Panc1 (cell line): ENCODE measurements at regions not wholly inside any gene's neighbourhood (a gene's known extent, or its start where the extent isn't known, plus 50 kb on each side); places are given as distances from the start of the nearest gene placed in this dataset.

Experiments
- ATAC-seq: fragments of 200-7000 bp; cut with Tn5 transposase; 2 replicates; pipeline ENCODE4 v1.9.1; 2020; ENCODE audit warnings: mild to moderate bottlenecking, moderate library complexity
- BruUV-seq: library from RNA; stranded (reverse); fragments of 400-500 nt; replicated peaks from 2 replicates; lab custom pipeline; 2021; lab: Mats Ljungman, UMichigan
- CTCF ChIA-PET: fragments of 300-600 bp; sonication (Branson Sonifier 250); formaldehyde crosslinking; loops from one replicate; lab custom pipeline; 2022; ENCODE audit warnings: antibody characterized with exemption; lab: Charles Lee
- POLR2A ChIA-PET: fragments of 300-600 bp; sonication (Branson Sonifier 250); formaldehyde crosslinking; loops from one replicate; lab custom pipeline; 2022; ENCODE audit warnings: antibody characterized with exemption; lab: Charles Lee
- DNase-seq: peaks from one replicate; pipeline ENCODE4 v3.0.0-alpha.2; 2010; ENCODE audit warnings: low read depth, low spot score
- H3K27ac ChIP-seq: 2 replicates; pipeline ENCODE4 v1.5.1; 2011; ENCODE audit warnings: mild to moderate bottlenecking, low read length, inconsistent platforms
- H3K27me3 ChIP-seq: fragments of 200-500 bp; sonication (Bioruptor generic); 2 replicates; pipeline ENCODE4 v1.6.0; 2014; ENCODE audit warnings: low read length, inconsistent platforms; ENCODE audit not compliant: control insufficient read depth, insufficient read depth
- H3K36me3 ChIP-seq: fragments of 200-500 bp; sonication (Bioruptor generic); 2 replicates; pipeline ENCODE4 v1.5.1; 2014; ENCODE audit warnings: inconsistent platforms, mild to moderate bottlenecking, low read length, moderate library complexity; ENCODE audit not compliant: control insufficient read depth, insufficient read depth
- H3K4me1 ChIP-seq: 2 replicates; pipeline ENCODE4 v1.5.1; 2011; ENCODE audit warnings: inconsistent platforms, mild to moderate bottlenecking, low read length, moderate library complexity; ENCODE audit not compliant: control insufficient read depth, insufficient read depth
- H3K4me3 ChIP-seq, 2 experiments: 2 replicates each; pipeline ENCODE4 v1.5.1; 2011 to 2012; ENCODE audit warnings: low read depth in 2 of 2, low read length in 2 of 2, mild to moderate bottlenecking in 2 of 2, inconsistent platforms in 1 of 2, moderate library complexity in 1 of 2
- H3K9me3 ChIP-seq: fragments of 200-500 bp; sonication (Bioruptor generic); 2 replicates; pipeline ENCODE4 v1.5.1; 2014; ENCODE audit warnings: low read depth, mild to moderate bottlenecking, inconsistent platforms, low read length, moderate library complexity; ENCODE audit not compliant: control insufficient read depth, insufficient read depth
- POLR2AphosphoS5 ChIP-seq: IDR thresholded peaks from 2 replicates; pipeline ENCODE4 v1.6.1; 2012; ENCODE audit warnings: mild to moderate bottlenecking, low read depth, low read length, moderate library complexity
- SIN3A ChIP-seq: IDR thresholded peaks from 2 replicates; pipeline ENCODE4 v1.6.1; 2012; ENCODE audit warnings: low read depth, mild to moderate bottlenecking, low read length, moderate library complexity, borderline replicate concordance; ENCODE audit not compliant: insufficient read depth
- TCF7L2 ChIP-seq: IDR thresholded peaks from 2 replicates; pipeline ENCODE4 v1.6.1; 2011; ENCODE audit warnings: mild to moderate bottlenecking, low read depth, low read length, inconsistent platforms
- in situ Hi-C: cut with HindIII; loops from 2 replicates; pipeline ENCODE4 v1.10.0; 2016; ENCODE audit warnings: low sequenced_read_pairs, low pct_unique_long_range_greater_than_20kb
- intact Hi-C: fragments of 100-400 bp; cut with micrococcal nuclease; formaldehyde crosslinking; loops from one replicate; pipeline ENCODE4 v1.10.0; 2022; ENCODE audit not compliant: unreplicated experiment
- TF ChIP-seq, protein P1 (sequence below): fragments of 450-650 bp; IDR thresholded peaks from 2 replicates; pipeline ENCODE4 v1.5.1; 2017; ENCODE audit warnings: mild to moderate bottlenecking
- TF ChIP-seq, protein P2 (sequence below), 2 experiments: IDR thresholded peaks; 2 replicates each; pipeline ENCODE4 v1.6.1; 2011 to 2012; ENCODE audit warnings: low read depth in 2 of 2, control low read depth in 1 of 2, low read length in 1 of 2, mild to moderate bottlenecking in 1 of 2, moderate library complexity in 1 of 2; ENCODE audit not compliant: insufficient read depth in 1 of 2

DNA sequence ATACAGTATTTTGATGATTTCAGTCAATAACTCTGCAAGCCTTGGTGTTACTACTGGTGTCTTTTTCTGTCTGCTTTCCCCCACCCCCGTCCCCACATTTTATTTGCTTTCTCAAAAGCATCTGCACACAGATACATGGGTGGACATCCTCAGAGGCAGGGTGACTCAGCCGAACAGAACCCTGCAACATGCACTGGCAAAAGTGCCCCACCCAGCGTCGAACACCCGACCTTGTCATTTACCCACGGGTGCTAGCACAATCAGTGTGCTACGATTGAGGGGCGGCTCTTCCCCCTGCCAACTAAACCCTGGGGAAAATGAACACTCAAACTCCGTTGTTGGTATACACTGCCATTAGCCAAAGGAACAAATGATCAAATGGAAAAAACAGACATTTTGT lies 115.9 kb upstream of the NAA20 start:
- no TSS peak for BruUV-seq
- Histone ChIP-seq H3K36me3 (no peaks in the 10 kb centered on the region), H3K27me3 (no peaks in the 10 kb centered on the region), H3K9me3 (peaks cover 17% of the 10 kb centered on the region; the same call in 1 of the 2 replicates), H3K4me1 (peaks cover 5% of the 10 kb centered on the region; the same call in 1 of the 2 replicates), H3K27ac (no peak overlapping the region), H3K4me3 (no peak overlapping the region)
- intact Hi-C loops (no loop called here), in situ Hi-C loops (no loop called here)
- no peak for ATAC-seq
- ChIA-PET CTCF (no interaction called here), POLR2A (interaction anchor here (1.2 kb wide), 1 partner anchor 13 kb away, joined by 10 read pairs; no protein-coding TSS in a partner anchor)
- no peak for DNase-seq
- TF ChIP-seq, protein P1, sequence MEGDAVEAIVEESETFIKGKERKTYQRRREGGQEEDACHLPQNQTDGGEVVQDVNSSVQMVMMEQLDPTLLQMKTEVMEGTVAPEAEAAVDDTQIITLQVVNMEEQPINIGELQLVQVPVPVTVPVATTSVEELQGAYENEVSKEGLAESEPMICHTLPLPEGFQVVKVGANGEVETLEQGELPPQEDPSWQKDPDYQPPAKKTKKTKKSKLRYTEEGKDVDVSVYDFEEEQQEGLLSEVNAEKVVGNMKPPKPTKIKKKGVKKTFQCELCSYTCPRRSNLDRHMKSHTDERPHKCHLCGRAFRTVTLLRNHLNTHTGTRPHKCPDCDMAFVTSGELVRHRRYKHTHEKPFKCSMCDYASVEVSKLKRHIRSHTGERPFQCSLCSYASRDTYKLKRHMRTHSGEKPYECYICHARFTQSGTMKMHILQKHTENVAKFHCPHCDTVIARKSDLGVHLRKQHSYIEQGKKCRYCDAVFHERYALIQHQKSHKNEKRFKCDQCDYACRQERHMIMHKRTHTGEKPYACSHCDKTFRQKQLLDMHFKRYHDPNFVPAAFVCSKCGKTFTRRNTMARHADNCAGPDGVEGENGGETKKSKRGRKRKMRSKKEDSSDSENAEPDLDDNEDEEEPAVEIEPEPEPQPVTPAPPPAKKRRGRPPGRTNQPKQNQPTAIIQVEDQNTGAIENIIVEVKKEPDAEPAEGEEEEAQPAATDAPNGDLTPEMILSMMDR, result no peak
- no peak for TF ChIP-seq TCF7L2
- no peak for TF ChIP-seq POLR2AphosphoS5
- TF ChIP-seq, protein P2, sequence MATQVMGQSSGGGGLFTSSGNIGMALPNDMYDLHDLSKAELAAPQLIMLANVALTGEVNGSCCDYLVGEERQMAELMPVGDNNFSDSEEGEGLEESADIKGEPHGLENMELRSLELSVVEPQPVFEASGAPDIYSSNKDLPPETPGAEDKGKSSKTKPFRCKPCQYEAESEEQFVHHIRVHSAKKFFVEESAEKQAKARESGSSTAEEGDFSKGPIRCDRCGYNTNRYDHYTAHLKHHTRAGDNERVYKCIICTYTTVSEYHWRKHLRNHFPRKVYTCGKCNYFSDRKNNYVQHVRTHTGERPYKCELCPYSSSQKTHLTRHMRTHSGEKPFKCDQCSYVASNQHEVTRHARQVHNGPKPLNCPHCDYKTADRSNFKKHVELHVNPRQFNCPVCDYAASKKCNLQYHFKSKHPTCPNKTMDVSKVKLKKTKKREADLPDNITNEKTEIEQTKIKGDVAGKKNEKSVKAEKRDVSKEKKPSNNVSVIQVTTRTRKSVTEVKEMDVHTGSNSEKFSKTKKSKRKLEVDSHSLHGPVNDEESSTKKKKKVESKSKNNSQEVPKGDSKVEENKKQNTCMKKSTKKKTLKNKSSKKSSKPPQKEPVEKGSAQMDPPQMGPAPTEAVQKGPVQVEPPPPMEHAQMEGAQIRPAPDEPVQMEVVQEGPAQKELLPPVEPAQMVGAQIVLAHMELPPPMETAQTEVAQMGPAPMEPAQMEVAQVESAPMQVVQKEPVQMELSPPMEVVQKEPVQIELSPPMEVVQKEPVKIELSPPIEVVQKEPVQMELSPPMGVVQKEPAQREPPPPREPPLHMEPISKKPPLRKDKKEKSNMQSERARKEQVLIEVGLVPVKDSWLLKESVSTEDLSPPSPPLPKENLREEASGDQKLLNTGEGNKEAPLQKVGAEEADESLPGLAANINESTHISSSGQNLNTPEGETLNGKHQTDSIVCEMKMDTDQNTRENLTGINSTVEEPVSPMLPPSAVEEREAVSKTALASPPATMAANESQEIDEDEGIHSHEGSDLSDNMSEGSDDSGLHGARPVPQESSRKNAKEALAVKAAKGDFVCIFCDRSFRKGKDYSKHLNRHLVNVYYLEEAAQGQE (IDR thresholded peaks at IDR 0.05; ENCODE audit: insufficient read depth in 1 of 2, low read depth in 2 of 2, low read length in 1 of 2), result no peak

- no TSS peak for BruUV-seq
- POLR2A ChIA-PET, result interaction anchor here (0.7 kb wide), 1 partner anchor 1817 kb away, joined by 3 read pairs; no protein-coding TSS in a partner anchor
- peaks cover 12% of the 10 kb centered on the region; the same call in 1 of the 2 replicates for H3K9me3 ChIP-seq
- intact Hi-C loops (no loop called here), in situ Hi-C loops (no loop called here)
- DNase-seq (no peak), ATAC-seq (no peak)
- no peak overlapping the region for H3K27ac ChIP-seq
- H3K36me3 ChIP-seq, result no peaks in the 10 kb centered on the region
- H3K4me3 ChIP-seq, result no peak overlapping the region
- CTCF ChIA-PET, result no interaction called here
- peaks cover 5% of the 10 kb centered on the region for H3K4me1 ChIP-seq
- no peaks in the 10 kb centered on the region for H3K27me3 ChIP-seq
- TF ChIP-seq, protein P2 (IDR thresholded peaks at IDR 0.05; ENCODE audit: insufficient read depth in 1 of 2, low read depth in 2 of 2, low read length in 1 of 2), result no peak
- TF ChIP-seq, protein P1, result no peak; the same call in 1 of the 2 replicates
- no peak for TF ChIP-seq POLR2AphosphoS5
- TF ChIP-seq TCF7L2, result no peak
- TF ChIP-seq SIN3A, result no peak
These were observed 113.9 kb upstream of the NAA20 start for GRCh38 chr20:19903168-19903811.
